ENCODE measurements at regions not wholly inside any gene's neighbourhood (a gene's known extent, or its start where the extent isn't known, plus 50 kb on each side); places are given as distances from the start of the nearest gene placed in this dataset.

- no peak for DNase-seq
Measured at GRCh38 chr13:40404407-40404806, 262.0 kb downstream of the FOXO1 start.

GRCh38 chr13:40404967-40405716 is 261.3 kb downstream of the FOXO1 start:
- no peak for DNase-seq

- DNase-seq, result peak; percentile 57
Measured at GRCh38 chr13:40406405-40407120, 259.9 kb downstream of the FOXO1 start.

GRCh38 chr13:40407567-40407966 is 258.9 kb downstream of the FOXO1 start:
- DNase-seq, result no peak

- peak; percentile 11 for DNase-seq
Measured at GRCh38 chr13:40408602-40409001, 257.8 kb downstream of the FOXO1 start.

- no peak for DNase-seq
Measured at GRCh38 chr13:40409278-40409677, 257.2 kb downstream of the FOXO1 start.

- no peak for DNase-seq
Measured at GRCh38 chr13:40410315-40410714, 256.1 kb downstream of the FOXO1 start.

GRCh38 chr13:40420160-40420740 is 246.2 kb downstream of the FOXO1 start:
- DNase-seq, result no peak

GRCh38 chr13:40422588-40423235 is 243.7 kb downstream of the FOXO1 start:
- no peak for DNase-seq

GRCh38 chr13:40428354-40428753 is 238.1 kb downstream of the FOXO1 start:
- no peak for DNase-seq

GRCh38 chr13:40429706-40430545 is 236.5 kb downstream of the FOXO1 start:
- no peak for DNase-seq

GRCh38 chr13:40432018-40432978 is 234.1 kb downstream of the FOXO1 start:
- no peak for DNase-seq

- no peak for DNase-seq
Measured at GRCh38 chr13:40433001-40433400, 233.4 kb downstream of the FOXO1 start.

GRCh38 chr13:40433577-40433976 is 232.9 kb downstream of the FOXO1 start:
- DNase-seq, result no peak

- DNase-seq, result no peak
Measured at GRCh38 chr13:40434516-40435397, 231.7 kb downstream of the FOXO1 start.

GRCh38 chr13:40438022-40438680 is 228.3 kb downstream of the FOXO1 start:
- no peak for DNase-seq

GRCh38 chr13:40438999-40439797 is 227.2 kb downstream of the FOXO1 start:
- DNase-seq, result no peak

- no peak for DNase-seq
Measured at GRCh38 chr13:40439928-40440327, 226.5 kb downstream of the FOXO1 start.

All from fibroblast of skin of right biceps (primary cell).